Spleen (tissue), 11 donors: ENCODE measurements at regions not wholly inside any gene's neighbourhood (a gene's known extent, or its start where the extent isn't known, plus 50 kb on each side); places are given as distances from the start of the nearest gene placed in this dataset.

ENCODE experiments used
- DNase-seq: peaks from one replicate; pipeline ENCODE4 v3.0.0-alpha.2; 2020
- H3K27ac ChIP-seq, 8 donors: fragments of 200-600 bp; sonication (generic) in 7 of 8; 1 replicate in 4 of 8; 2 replicates in 4 of 8; pipeline versions ENCODE4 v1.5.0 to v1.8.0; 2016 to 2021; ENCODE audit warnings: inconsistent platforms in 4 of 8, mild to moderate bottlenecking in 4 of 8, moderate library complexity in 1 of 8
- H3K27me3 ChIP-seq, 7 donors: fragments of 200-600 bp; sonication (generic) in 6 of 7; replicated peaks in 1 of 7; 1 replicate in 4 of 7; 2 replicates in 3 of 7; pipeline versions ENCODE4 v1.5.0 to v1.8.0; 2016 to 2021; ENCODE audit warnings: inconsistent platforms in 3 of 7, mild to moderate bottlenecking in 1 of 7
- H3K36me3 ChIP-seq, 6 donors: fragments of 200-600 bp; sonication (generic) in 5 of 6; 1 replicate in 4 of 6; 2 replicates in 2 of 6; pipeline versions ENCODE4 v1.5.0 to v1.8.0; 2016 to 2021; ENCODE audit warnings: inconsistent platforms in 2 of 6
- H3K4me1 ChIP-seq, 6 donors: fragments of 200-600 bp; sonication (generic) in 5 of 6; 1 replicate in 3 of 6; 2 replicates in 3 of 6; pipeline versions ENCODE4 v1.5.0 to v1.8.0; 2016 to 2021; ENCODE audit warnings: inconsistent platforms in 3 of 6
- H3K4me3 ChIP-seq, 8 donors: fragments of 200-600 bp; sonication (generic) in 7 of 8; 1 replicate in 4 of 8; 2 replicates in 4 of 8; pipeline versions ENCODE4 v1.5.0 to v1.8.0; 2016 to 2021; ENCODE audit warnings: inconsistent platforms in 4 of 8, mild to moderate bottlenecking in 4 of 8, moderate library complexity in 2 of 8
- H3K9me3 ChIP-seq, 8 donors: fragments of 200-600 bp; sonication (generic) in 7 of 8; 1 replicate in 4 of 8; 2 replicates in 4 of 8; pipeline versions ENCODE4 v1.5.0 to v1.8.0; 2016 to 2021; ENCODE audit warnings: inconsistent platforms in 4 of 8
- CTCF ChIP-seq, 11 experiments: fragments of 200-600 bp in 7 of 11; fragments of 450-650 bp in 4 of 11; sonication (generic) in 4 of 11; IDR thresholded peaks in 8 of 11; conservative IDR thresholded peaks in 3 of 11; 1 replicate in 7 of 11; 2 replicates in 4 of 11; pipeline versions ENCODE4 v1.4.0 to v1.8.0; 2016 to 2021; ENCODE audit warnings: antibody characterized with exemption in 11 of 11, inconsistent platforms in 4 of 11, mild to moderate bottlenecking in 1 of 11
- POLR2A ChIP-seq, 3 donors: fragments of 450-650 bp; IDR thresholded peaks; one replicate each; pipeline ENCODE4 v1.5.1; 2017; ENCODE audit warnings: antibody characterized with exemption in 3 of 3, mild to moderate bottlenecking in 1 of 3
- POLR2AphosphoS5 ChIP-seq, 3 donors: sonication (generic); formaldehyde crosslinking; IDR thresholded peaks; one replicate each; pipeline ENCODE4 v1.5.1; 2017; ENCODE audit warnings: antibody characterized with exemption in 3 of 3
- WGBS, 5 donors: extraction: QIAGEN DNeasy Blood & Tissue Kit in 3 of 5; methylation state at CpG; one replicate each; pipeline versions ENCODE4 v1.1.5 to v1.1.7; 2013 to 2018; 5-methylcytosine and 5-hydroxymethylcytosine counted together
- intact Hi-C: fragments of 100-400 bp; cut with DNase I; formaldehyde crosslinking; loops from one replicate; pipeline ENCODE4 v1.15.0; 2023; ENCODE audit warnings: low total_unique reads
- donor health status: healthy with polysubstance abuse.
- donor health status: DM: no; HTN: no; CAD: no; lungs with moderate emphysema.
- donor health status: DM: no; HTN: no; CAD: no.
- donor health status: Bipolar disorder and iron deficiency.
- donor health status: healthy.
- donor health status: DM: no; HTN: no; CAD: no.
- donor health status: DM: yes; HTN: yes; CAD: no.

- Histone ChIP-seq H3K36me3 (no peaks in the 10 kb centered on the region), H3K27me3 (no peaks in the 10 kb centered on the region), H3K4me1 (no peaks in the 10 kb centered on the region), H3K9me3 (peaks cover 0 to 24% (median 0%) of the 10 kb centered on the region in 8 donors), H3K27ac (no peak overlapping the region), H3K4me3 (no peak overlapping the region)
- 53 to 80% (median 60%) methylated on average over 2 of the region's 2 CpGs for WGBS, 5 donors
- DNase-seq: no peak
- intact Hi-C loops: no loop called here
- no peak for TF ChIP-seq CTCF (IDR thresholded peaks at IDR 0.05 in 8 of 11, conservative IDR thresholded peaks at IDR 0.05 in 3 of 11)
- no peak for TF ChIP-seq POLR2A (IDR thresholded peaks at IDR 0.05)
- TF ChIP-seq POLR2AphosphoS5 (IDR thresholded peaks at IDR 0.05): no peak
Observed at GRCh38 chr7:119037941-119038340, 813.4 kb downstream of the ANKRD7 start.

GRCh38 chr7:119046068-119046467 lies 821.6 kb downstream of the ANKRD7 start:
- TF ChIP-seq POLR2A (IDR thresholded peaks at IDR 0.05) (no peak), POLR2AphosphoS5 (IDR thresholded peaks at IDR 0.05) (no peak), CTCF (IDR thresholded peaks at IDR 0.05 in 8 of 11, conservative IDR thresholded peaks at IDR 0.05 in 3 of 11) (no peak)
- Histone ChIP-seq H3K4me3 (no peak overlapping the region), H3K27me3 (no peaks in the 10 kb centered on the region), H3K9me3 (peaks cover 0 to 10% (median 0%) of the 10 kb centered on the region in 8 donors), H3K4me1 (no peaks in the 10 kb centered on the region), H3K27ac (no peak overlapping the region), H3K36me3 (no peaks in the 10 kb centered on the region)
- DNase-seq: no peak
- WGBS, 5 donors: 84 to 96% (median 89%) methylated on average over 1 of the region's 1 CpG
- intact Hi-C loops: no loop called here

GRCh38 chr7:119065966-119066365 lies 841.5 kb downstream of the ANKRD7 start:
- no peaks in the 10 kb centered on the region for H3K36me3 ChIP-seq
- no peak overlapping the region for H3K4me3 ChIP-seq
- no peaks in the 10 kb centered on the region for H3K27me3 ChIP-seq
- H3K9me3 ChIP-seq: peaks cover 0 to 7% (median 0%) of the 10 kb centered on the region in 8 donors
- TF ChIP-seq POLR2AphosphoS5 (IDR thresholded peaks at IDR 0.05): no peak
- TF ChIP-seq POLR2A (IDR thresholded peaks at IDR 0.05): no peak
- TF ChIP-seq CTCF (IDR thresholded peaks at IDR 0.05 in 8 of 11, conservative IDR thresholded peaks at IDR 0.05 in 3 of 11): no peak
- H3K4me1 ChIP-seq: no peaks in the 10 kb centered on the region
- intact Hi-C loops: no loop called here
- WGBS, 5 donors: 74 to 88% (median 79%) methylated on average over 4 of the region's 4 CpGs
- DNase-seq: no peak
- no peak overlapping the region for H3K27ac ChIP-seq

GRCh38 chr7:119086026-119086425 lies 861.5 kb downstream of the ANKRD7 start:
- Histone ChIP-seq H3K4me1 (no peaks in the 10 kb centered on the region), H3K27me3 (no peaks in the 10 kb centered on the region), H3K9me3 (peaks cover 0 to 31% (median 11%) of the 10 kb centered on the region in 8 donors), H3K4me3 (no peak overlapping the region), H3K27ac (no peak overlapping the region), H3K36me3 (no peaks in the 10 kb centered on the region)
- intact Hi-C loops: no loop called here
- WGBS, 5 donors: 74 to 89% (median 78%) methylated on average over 1 of the region's 1 CpG
- TF ChIP-seq POLR2A (IDR thresholded peaks at IDR 0.05) (no peak), POLR2AphosphoS5 (IDR thresholded peaks at IDR 0.05) (no peak), CTCF (IDR thresholded peaks at IDR 0.05 in 8 of 11, conservative IDR thresholded peaks at IDR 0.05 in 3 of 11) (no peak)
- no peak for DNase-seq
